Liver (tissue), 8 donors: ENCODE measurements at regions not wholly inside any gene's neighbourhood (a gene's known extent, or its start where the extent isn't known, plus 50 kb on each side); places are given as distances from the start of the nearest gene placed in this dataset.

Experiments used
- DNase-seq: peaks from one replicate; pipeline ENCODE4 v3.0.0-alpha.2; 2017; ENCODE audit warnings: low spot score
- H3K27ac ChIP-seq, 2 donors: one replicate each; pipeline ENCODE4 v1.7.0; 2013; ENCODE audit warnings: inconsistent platforms in 2 of 2, low read length in 2 of 2, control low read depth in 1 of 2, low read depth in 1 of 2, mild to moderate bottlenecking in 1 of 2
- H3K27me3 ChIP-seq, 4 donors: one replicate each; pipeline versions ENCODE4 v1.6.1 to v1.7.0; 2013; ENCODE audit warnings: low read length in 3 of 4, inconsistent platforms in 1 of 4, mild to moderate bottlenecking in 1 of 4, moderate library complexity in 1 of 4; ENCODE audit not compliant: control insufficient read depth in 4 of 4, insufficient read depth in 4 of 4
- H3K36me3 ChIP-seq, 4 donors: one replicate each; pipeline versions ENCODE4 v1.6.1 to v1.7.0; 2013; ENCODE audit warnings: low read length in 3 of 4, mild to moderate bottlenecking in 3 of 4, low read depth in 1 of 4, moderate library complexity in 1 of 4; ENCODE audit not compliant: control insufficient read depth in 4 of 4, insufficient read depth in 3 of 4
- H3K4me1 ChIP-seq, 4 donors: one replicate each; pipeline versions ENCODE4 v1.6.1 to v1.7.0; 2013; ENCODE audit warnings: low read length in 3 of 4, mild to moderate bottlenecking in 3 of 4, moderate library complexity in 1 of 4; ENCODE audit not compliant: control insufficient read depth in 4 of 4, insufficient read depth in 4 of 4
- H3K4me3 ChIP-seq, 3 donors: one replicate each; pipeline versions ENCODE4 v1.6.1 to v1.7.0; 2013; ENCODE audit warnings: low read length in 3 of 3, control low read depth in 1 of 3, low read depth in 1 of 3, mild to moderate bottlenecking in 1 of 3
- H3K9ac ChIP-seq, 2 donors: one replicate each; pipeline ENCODE4 v1.7.0; 2013; ENCODE audit warnings: low read length in 2 of 2, mild to moderate bottlenecking in 2 of 2, moderate library complexity in 2 of 2, control low read depth in 1 of 2, low read depth in 1 of 2
- H3K9me3 ChIP-seq, 4 donors: one replicate each; pipeline versions ENCODE4 v1.6.1 to v1.7.0; 2013; ENCODE audit warnings: low read length in 3 of 4; ENCODE audit not compliant: control insufficient read depth in 4 of 4
- EGR1 ChIP-seq, 2 donors: IDR thresholded peaks; 2 replicates each; pipeline ENCODE4 v1.6.1; 2016 to 2018; ENCODE audit warnings: antibody characterized with exemption in 2 of 2, low read depth in 2 of 2
- FOXA1 ChIP-seq: IDR thresholded peaks from 2 replicates; pipeline ENCODE4 v1.6.1; 2016; ENCODE audit warnings: antibody characterized with exemption
- FOXA2 ChIP-seq: IDR thresholded peaks from 2 replicates; pipeline ENCODE4 v1.6.1; 2016; ENCODE audit warnings: antibody characterized with exemption
- GABPA ChIP-seq, 2 donors: IDR thresholded peaks in 1 of 2; conservative IDR thresholded peaks in 1 of 2; 2 replicates each; pipeline ENCODE4 v1.6.1; 2016; ENCODE audit warnings: antibody characterized with exemption in 2 of 2, mild to moderate bottlenecking in 1 of 2, moderate library complexity in 1 of 2
- HNF4A ChIP-seq, 2 donors: conservative IDR thresholded peaks; 2 replicates each; pipeline ENCODE4 v1.6.1; 2016; ENCODE audit warnings: antibody characterized with exemption in 2 of 2, mild to moderate bottlenecking in 2 of 2
- HNF4G ChIP-seq: IDR thresholded peaks from 2 replicates; pipeline ENCODE4 v1.6.1; 2016; ENCODE audit warnings: antibody characterized with exemption
- JUND ChIP-seq, 2 donors: IDR thresholded peaks; 2 replicates each; pipeline ENCODE4 v1.6.1; 2016; ENCODE audit warnings: antibody characterized with exemption in 2 of 2
- NR2F2 ChIP-seq: IDR thresholded peaks from 2 replicates; pipeline ENCODE4 v1.6.1; 2016; ENCODE audit warnings: antibody characterized with exemption
- RAD21 ChIP-seq, 2 donors: IDR thresholded peaks; 2 replicates each; pipeline ENCODE4 v1.6.1; 2016; ENCODE audit warnings: antibody characterized with exemption in 2 of 2, mild to moderate bottlenecking in 2 of 2
- RXRA ChIP-seq, 2 donors: IDR thresholded peaks; 2 replicates each; pipeline ENCODE4 v1.6.1; 2017 to 2018; ENCODE audit warnings: antibody characterized with exemption in 2 of 2, mild to moderate bottlenecking in 1 of 2
- SP1 ChIP-seq: IDR thresholded peaks from 2 replicates; pipeline ENCODE4 v1.6.1; 2018; ENCODE audit warnings: antibody characterized with exemption, mild to moderate bottlenecking
- TAF1 ChIP-seq: conservative IDR thresholded peaks from 2 replicates; pipeline ENCODE4 v1.6.1; 2016; ENCODE audit warnings: antibody characterized with exemption, mild to moderate bottlenecking
- YY1 ChIP-seq: IDR thresholded peaks from 2 replicates; pipeline ENCODE4 v1.6.1; 2016; ENCODE audit warnings: antibody characterized with exemption, mild to moderate bottlenecking
- WGBS: extraction: QIAGEN DNeasy Blood & Tissue Kit; methylation state at CpG from one replicate; pipeline ENCODE4 v1.1.7; 2013; 5-methylcytosine and 5-hydroxymethylcytosine counted together
- TF ChIP-seq, protein P1 (sequence below): IDR thresholded peaks from 2 replicates; pipeline ENCODE4 v1.6.1; 2016; ENCODE audit warnings: antibody characterized with exemption
- TF ChIP-seq, protein P2 (sequence below): fragments of 150-350 bp; IDR thresholded peaks from 2 replicates; pipeline ENCODE4 v1.5.1; 2017; ENCODE audit warnings: improper control_type of control experiment, low read depth, low read length; ENCODE audit not compliant: missing input control
- TF ChIP-seq, protein P3 (sequence below): IDR thresholded peaks from 2 replicates; pipeline ENCODE4 v1.6.1; 2016; ENCODE audit warnings: antibody characterized with exemption, mild to moderate bottlenecking
- TF ChIP-seq, protein P4 (sequence below): IDR thresholded peaks from 2 replicates; pipeline ENCODE4 v1.6.1; 2016; ENCODE audit warnings: antibody characterized with exemption
- TF ChIP-seq, protein P5 (sequence below): IDR thresholded peaks from 2 replicates; pipeline ENCODE4 v1.6.1; 2016; ENCODE audit warnings: antibody characterized with exemption
- donor health status: healthy.
- donor health status: healthy.
- donor health status: healthy.
- donor health status: healthy.
- donor health status: healthy.

DNA sequence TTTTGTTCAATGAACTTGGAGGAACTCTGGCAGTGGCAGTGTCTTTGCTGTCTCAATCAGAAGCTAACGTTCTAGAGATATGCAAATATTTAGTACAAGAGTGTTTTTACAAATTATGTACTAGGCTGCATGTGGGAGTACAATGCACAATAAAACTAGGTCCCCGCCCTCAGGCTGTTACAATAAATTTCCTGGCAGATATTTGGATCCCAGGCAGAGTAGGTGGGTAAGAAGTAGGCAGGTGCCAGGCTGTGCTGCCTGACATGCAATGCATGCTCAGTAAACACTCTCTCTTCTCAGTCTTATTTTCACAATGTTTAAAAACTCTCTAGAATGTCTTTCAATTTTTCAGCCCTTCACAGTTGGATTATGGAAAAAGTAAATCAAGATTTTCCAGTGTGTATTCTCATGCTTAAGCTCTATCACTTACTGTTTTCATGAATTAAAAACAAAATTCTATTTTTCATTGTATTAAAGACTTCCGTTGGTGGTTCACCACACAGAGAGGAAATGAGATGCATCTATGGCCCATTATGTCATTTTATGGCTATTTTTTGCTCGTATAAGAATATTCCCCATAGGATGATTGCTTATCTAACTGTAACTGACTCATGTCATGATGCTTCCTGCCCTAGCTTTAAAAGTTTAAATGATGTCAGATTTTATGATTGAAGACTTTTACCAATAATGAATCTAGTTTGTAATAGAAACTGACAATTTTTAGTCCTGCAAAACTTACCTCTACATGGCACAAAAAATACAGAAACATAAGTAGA lies 346.1 kb downstream of the RND3 start:
- WGBS = 44% methylated on average over 4 of the region's 4 CpGs
- TF ChIP-seq HNF4A (conservative IDR thresholded peaks at IDR 0.05) = no peak
- TF ChIP-seq NR2F2 = no peak
- no peak for TF ChIP-seq FOXA1
- TF ChIP-seq, protein P1, sequence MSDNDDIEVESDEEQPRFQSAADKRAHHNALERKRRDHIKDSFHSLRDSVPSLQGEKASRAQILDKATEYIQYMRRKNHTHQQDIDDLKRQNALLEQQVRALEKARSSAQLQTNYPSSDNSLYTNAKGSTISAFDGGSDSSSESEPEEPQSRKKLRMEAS = no peak
- TF ChIP-seq JUND (IDR thresholded peaks at IDR 0.05) = no peak
- TF ChIP-seq, protein P2, sequence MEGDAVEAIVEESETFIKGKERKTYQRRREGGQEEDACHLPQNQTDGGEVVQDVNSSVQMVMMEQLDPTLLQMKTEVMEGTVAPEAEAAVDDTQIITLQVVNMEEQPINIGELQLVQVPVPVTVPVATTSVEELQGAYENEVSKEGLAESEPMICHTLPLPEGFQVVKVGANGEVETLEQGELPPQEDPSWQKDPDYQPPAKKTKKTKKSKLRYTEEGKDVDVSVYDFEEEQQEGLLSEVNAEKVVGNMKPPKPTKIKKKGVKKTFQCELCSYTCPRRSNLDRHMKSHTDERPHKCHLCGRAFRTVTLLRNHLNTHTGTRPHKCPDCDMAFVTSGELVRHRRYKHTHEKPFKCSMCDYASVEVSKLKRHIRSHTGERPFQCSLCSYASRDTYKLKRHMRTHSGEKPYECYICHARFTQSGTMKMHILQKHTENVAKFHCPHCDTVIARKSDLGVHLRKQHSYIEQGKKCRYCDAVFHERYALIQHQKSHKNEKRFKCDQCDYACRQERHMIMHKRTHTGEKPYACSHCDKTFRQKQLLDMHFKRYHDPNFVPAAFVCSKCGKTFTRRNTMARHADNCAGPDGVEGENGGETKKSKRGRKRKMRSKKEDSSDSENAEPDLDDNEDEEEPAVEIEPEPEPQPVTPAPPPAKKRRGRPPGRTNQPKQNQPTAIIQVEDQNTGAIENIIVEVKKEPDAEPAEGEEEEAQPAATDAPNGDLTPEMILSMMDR = no peak
- TF ChIP-seq HNF4G = no peak
- TF ChIP-seq, protein P3, sequence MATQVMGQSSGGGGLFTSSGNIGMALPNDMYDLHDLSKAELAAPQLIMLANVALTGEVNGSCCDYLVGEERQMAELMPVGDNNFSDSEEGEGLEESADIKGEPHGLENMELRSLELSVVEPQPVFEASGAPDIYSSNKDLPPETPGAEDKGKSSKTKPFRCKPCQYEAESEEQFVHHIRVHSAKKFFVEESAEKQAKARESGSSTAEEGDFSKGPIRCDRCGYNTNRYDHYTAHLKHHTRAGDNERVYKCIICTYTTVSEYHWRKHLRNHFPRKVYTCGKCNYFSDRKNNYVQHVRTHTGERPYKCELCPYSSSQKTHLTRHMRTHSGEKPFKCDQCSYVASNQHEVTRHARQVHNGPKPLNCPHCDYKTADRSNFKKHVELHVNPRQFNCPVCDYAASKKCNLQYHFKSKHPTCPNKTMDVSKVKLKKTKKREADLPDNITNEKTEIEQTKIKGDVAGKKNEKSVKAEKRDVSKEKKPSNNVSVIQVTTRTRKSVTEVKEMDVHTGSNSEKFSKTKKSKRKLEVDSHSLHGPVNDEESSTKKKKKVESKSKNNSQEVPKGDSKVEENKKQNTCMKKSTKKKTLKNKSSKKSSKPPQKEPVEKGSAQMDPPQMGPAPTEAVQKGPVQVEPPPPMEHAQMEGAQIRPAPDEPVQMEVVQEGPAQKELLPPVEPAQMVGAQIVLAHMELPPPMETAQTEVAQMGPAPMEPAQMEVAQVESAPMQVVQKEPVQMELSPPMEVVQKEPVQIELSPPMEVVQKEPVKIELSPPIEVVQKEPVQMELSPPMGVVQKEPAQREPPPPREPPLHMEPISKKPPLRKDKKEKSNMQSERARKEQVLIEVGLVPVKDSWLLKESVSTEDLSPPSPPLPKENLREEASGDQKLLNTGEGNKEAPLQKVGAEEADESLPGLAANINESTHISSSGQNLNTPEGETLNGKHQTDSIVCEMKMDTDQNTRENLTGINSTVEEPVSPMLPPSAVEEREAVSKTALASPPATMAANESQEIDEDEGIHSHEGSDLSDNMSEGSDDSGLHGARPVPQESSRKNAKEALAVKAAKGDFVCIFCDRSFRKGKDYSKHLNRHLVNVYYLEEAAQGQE = no peak
- TF ChIP-seq, protein P4, sequence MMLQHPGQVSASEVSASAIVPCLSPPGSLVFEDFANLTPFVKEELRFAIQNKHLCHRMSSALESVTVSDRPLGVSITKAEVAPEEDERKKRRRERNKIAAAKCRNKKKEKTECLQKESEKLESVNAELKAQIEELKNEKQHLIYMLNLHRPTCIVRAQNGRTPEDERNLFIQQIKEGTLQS = no peak
- no peak for TF ChIP-seq TAF1
- TF ChIP-seq FOXA2 = no peak
- TF ChIP-seq, protein P5, sequence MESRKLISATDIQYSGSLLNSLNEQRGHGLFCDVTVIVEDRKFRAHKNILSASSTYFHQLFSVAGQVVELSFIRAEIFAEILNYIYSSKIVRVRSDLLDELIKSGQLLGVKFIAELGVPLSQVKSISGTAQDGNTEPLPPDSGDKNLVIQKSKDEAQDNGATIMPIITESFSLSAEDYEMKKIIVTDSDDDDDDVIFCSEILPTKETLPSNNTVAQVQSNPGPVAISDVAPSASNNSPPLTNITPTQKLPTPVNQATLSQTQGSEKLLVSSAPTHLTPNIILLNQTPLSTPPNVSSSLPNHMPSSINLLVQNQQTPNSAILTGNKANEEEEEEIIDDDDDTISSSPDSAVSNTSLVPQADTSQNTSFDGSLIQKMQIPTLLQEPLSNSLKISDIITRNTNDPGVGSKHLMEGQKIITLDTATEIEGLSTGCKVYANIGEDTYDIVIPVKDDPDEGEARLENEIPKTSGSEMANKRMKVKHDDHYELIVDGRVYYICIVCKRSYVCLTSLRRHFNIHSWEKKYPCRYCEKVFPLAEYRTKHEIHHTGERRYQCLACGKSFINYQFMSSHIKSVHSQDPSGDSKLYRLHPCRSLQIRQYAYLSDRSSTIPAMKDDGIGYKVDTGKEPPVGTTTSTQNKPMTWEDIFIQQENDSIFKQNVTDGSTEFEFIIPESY = no peak
- TF ChIP-seq YY1 = no peak
- no peak for TF ChIP-seq GABPA (IDR thresholded peaks at IDR 0.05 in 1 of 2, conservative IDR thresholded peaks at IDR 0.05 in 1 of 2)
- no peak for TF ChIP-seq SP1
- TF ChIP-seq RXRA (IDR thresholded peaks at IDR 0.05) = no peak
- TF ChIP-seq RAD21 (IDR thresholded peaks at IDR 0.05) = no peak
- TF ChIP-seq EGR1 (IDR thresholded peaks at IDR 0.05; ENCODE audit: low read depth in 2 of 2) = no peak
- H3K36me3 ChIP-seq = no peaks in the 10 kb centered on the region
- no peak for DNase-seq
- no peak overlapping the region for H3K27ac ChIP-seq
- no peaks in the 10 kb centered on the region for H3K27me3 ChIP-seq
- peaks cover under 1 to 6% (median 2%) of the 10 kb centered on the region in 4 donors for H3K9me3 ChIP-seq
- H3K4me3 ChIP-seq = no peak overlapping the region
- no peak overlapping the region for H3K9ac ChIP-seq
- H3K4me1 ChIP-seq = no peaks in the 10 kb centered on the region
